GM18520 (cell line): ENCODE measurements at regions not wholly inside any gene's neighbourhood (a gene's known extent, or its start where the extent isn't known, plus 50 kb on each side); places are given as distances from the start of the nearest gene placed in this dataset.

ENCODE experiments used
- ATAC-seq: cut with Tn5 transposase; IDR thresholded peaks from one replicate; pipeline ENCODE4 v1.9.1; 2021; ENCODE audit not compliant: unreplicated experiment

- no peak for ATAC-seq
Measured at GRCh38 chr4:156252358-156252921, 298.8 kb upstream of the CTSO start.

- ATAC-seq: no peak
Measured at GRCh38 chr4:156251373-156252065, 297.9 kb upstream of the CTSO start.

GRCh38 chr4:156248917-156249316, 295.3 kb upstream of the CTSO start:
- ATAC-seq: no peak

GRCh38 chr4:156247470-156247869, 293.8 kb upstream of the CTSO start:
- ATAC-seq: no peak

- ATAC-seq: no peak
Measured at GRCh38 chr4:156243015-156243414, 289.3 kb upstream of the CTSO start.

GRCh38 chr4:156242390-156242789, 288.7 kb upstream of the CTSO start:
- ATAC-seq: no peak

- ATAC-seq: no peak
Measured at GRCh38 chr4:156241896-156242295, 288.2 kb upstream of the CTSO start.

GRCh38 chr4:156238171-156238570, 284.5 kb upstream of the CTSO start:
- ATAC-seq: no peak

- ATAC-seq: no peak
Measured at GRCh38 chr4:156237231-156237630, 283.6 kb upstream of the CTSO start.

GRCh38 chr4:156230176-156230575, 276.5 kb upstream of the CTSO start:
- ATAC-seq: no peak

GRCh38 chr4:156228676-156229075, 275.0 kb upstream of the CTSO start:
- ATAC-seq: no peak

- ATAC-seq: no peak
Measured at GRCh38 chr4:156227321-156227720, 273.7 kb upstream of the CTSO start.

GRCh38 chr4:156223985-156224384, 270.3 kb upstream of the CTSO start:
- no peak for ATAC-seq

- ATAC-seq: no peak
Measured at GRCh38 chr4:156217236-156217635, 263.6 kb upstream of the CTSO start.

GRCh38 chr4:156201050-156201449, 247.4 kb upstream of the CTSO start:
- ATAC-seq: peak; percentile 96

GRCh38 chr4:156198511-156198910, 244.8 kb upstream of the CTSO start:
- no peak for ATAC-seq

GRCh38 chr4:156197216-156197615, 243.6 kb upstream of the CTSO start:
- no peak for ATAC-seq

GRCh38 chr4:156196722-156197121, 243.1 kb upstream of the CTSO start:
- no peak for ATAC-seq

- peak; percentile 91 for ATAC-seq
Measured at GRCh38 chr4:156195914-156196313, 242.2 kb upstream of the CTSO start.

- no peak for ATAC-seq
Measured at GRCh38 chr4:156194896-156195295, 241.2 kb upstream of the CTSO start.

- no peak for ATAC-seq
Measured at GRCh38 chr4:156193800-156194199, 240.1 kb upstream of the CTSO start.

GRCh38 chr4:156193106-156193505, 239.4 kb upstream of the CTSO start:
- no peak for ATAC-seq

GRCh38 chr4:156192033-156192432, 238.4 kb upstream of the CTSO start:
- ATAC-seq: no peak
